NCI-H69 (cell line): ENCODE measurements at regions not wholly inside any gene's neighbourhood (a gene's known extent, or its start where the extent isn't known, plus 50 kb on each side); places are given as distances from the start of the nearest gene placed in this dataset.

ENCODE experiments used
- DNase-seq: peaks from one replicate; lab custom pipeline; 2025; lab: John Stamatoyannopoulos, UW

GRCh38 chr12:124504273-124505000 is 63.0 kb downstream of the NCOR2 start:
- peak; percentile 84 for DNase-seq

GRCh38 chr12:124503305-124503704 is 64.1 kb downstream of the NCOR2 start:
- no peak for DNase-seq

GRCh38 chr12:124502379-124502778 is 65.0 kb downstream of the NCOR2 start:
- no peak for DNase-seq

- peak; percentile 21 for DNase-seq
Measured at GRCh38 chr12:124501827-124502226, 65.6 kb downstream of the NCOR2 start.

- no peak for DNase-seq
Measured at GRCh38 chr12:124501112-124501561, 66.3 kb downstream of the NCOR2 start.

- DNase-seq, result no peak
Measured at GRCh38 chr12:124499898-124500244, 67.5 kb downstream of the NCOR2 start.

- no peak for DNase-seq
Measured at GRCh38 chr12:124499190-124499753, 68.1 kb downstream of the NCOR2 start.

GRCh38 chr12:124498275-124499189 is 68.9 kb downstream of the NCOR2 start:
- DNase-seq, result no peak

GRCh38 chr12:124497658-124498057 is 69.8 kb downstream of the NCOR2 start:
- no peak for DNase-seq

- no peak for DNase-seq
Measured at GRCh38 chr12:124497039-124497438, 70.4 kb downstream of the NCOR2 start.

- peak; percentile 19 for DNase-seq
Measured at GRCh38 chr12:124496584-124496983, 70.8 kb downstream of the NCOR2 start.

- DNase-seq, result no peak
Measured at GRCh38 chr12:124495194-124495983, 72.0 kb downstream of the NCOR2 start.

GRCh38 chr12:124494751-124495129 is 72.7 kb downstream of the NCOR2 start:
- DNase-seq, result no peak

GRCh38 chr12:124493809-124494750 is 73.3 kb downstream of the NCOR2 start:
- no peak for DNase-seq

- no peak for DNase-seq
Measured at GRCh38 chr12:124492879-124493808, 74.3 kb downstream of the NCOR2 start.

- DNase-seq, result no peak
Measured at GRCh38 chr12:124491856-124492420, 75.5 kb downstream of the NCOR2 start.

GRCh38 chr12:124491310-124491709 is 76.1 kb downstream of the NCOR2 start:
- DNase-seq, result no peak

GRCh38 chr12:124490584-124491305 is 76.7 kb downstream of the NCOR2 start:
- no peak for DNase-seq
